HL-60 (cell line): ENCODE measurements at regions not wholly inside any gene's neighbourhood (a gene's known extent, or its start where the extent isn't known, plus 50 kb on each side); places are given as distances from the start of the nearest gene placed in this dataset.

Experiments
- DNase-seq, 2 experiments: peaks; one replicate each; pipeline ENCODE4 v3.0.0-alpha.2; 2010 to 2020; ENCODE audit warnings: low read depth in 1 of 2, low spot score in 1 of 2
- H3K27ac ChIP-seq: fragments of 250-450 bp; sonication (Bioruptor Pico); replicated peaks from 2 replicates; pipeline ENCODE4 v1.5.1; 2020; ENCODE audit warnings: mild to moderate bottlenecking, moderate library complexity
- H3K27me3 ChIP-seq: fragments of 250-450 bp; sonication (Bioruptor Pico); 2 replicates; pipeline ENCODE4 v1.5.1; 2021; ENCODE audit warnings: mild to moderate bottlenecking, moderate library complexity; ENCODE audit not compliant: insufficient read depth, poor library complexity, severe bottlenecking
- H3K4me3 ChIP-seq: replicated peaks from 2 replicates; pipeline ENCODE4 v1.5.1; 2011; ENCODE audit warnings: mild to moderate bottlenecking, control low read depth, low read length; ENCODE audit not compliant: insufficient read depth
- CTCF ChIP-seq: IDR thresholded peaks from one replicate; pipeline ENCODE4 v1.5.1; 2011; ENCODE audit warnings: low read length, control low read depth, inconsistent platforms; ENCODE audit not compliant: insufficient read depth
- GABPA ChIP-seq: IDR thresholded peaks from 2 replicates; pipeline ENCODE4 v1.6.1; 2012; ENCODE audit warnings: low read depth
- POLR2AphosphoS5 ChIP-seq: IDR thresholded peaks from 2 replicates; pipeline ENCODE4 v1.6.1; 2012; ENCODE audit warnings: low read depth
- REST ChIP-seq: IDR thresholded peaks from 2 replicates; pipeline ENCODE4 v1.6.1; 2012; ENCODE audit warnings: low read depth; ENCODE audit not compliant: insufficient replicate concordance
- SPI1 ChIP-seq: IDR thresholded peaks from 2 replicates; pipeline ENCODE4 v1.6.1; 2012; ENCODE audit warnings: low read depth, mild to moderate bottlenecking, borderline replicate concordance

GRCh38 chr3:20256144-20256543, 70.1 kb upstream of the SGO1 start:
- TF ChIP-seq CTCF (no peak), REST (no peak), SPI1 (no peak), POLR2AphosphoS5 (no peak), GABPA (no peak)
- DNase-seq, result no peak
- no peak overlapping the region for H3K4me3 ChIP-seq

DNA sequence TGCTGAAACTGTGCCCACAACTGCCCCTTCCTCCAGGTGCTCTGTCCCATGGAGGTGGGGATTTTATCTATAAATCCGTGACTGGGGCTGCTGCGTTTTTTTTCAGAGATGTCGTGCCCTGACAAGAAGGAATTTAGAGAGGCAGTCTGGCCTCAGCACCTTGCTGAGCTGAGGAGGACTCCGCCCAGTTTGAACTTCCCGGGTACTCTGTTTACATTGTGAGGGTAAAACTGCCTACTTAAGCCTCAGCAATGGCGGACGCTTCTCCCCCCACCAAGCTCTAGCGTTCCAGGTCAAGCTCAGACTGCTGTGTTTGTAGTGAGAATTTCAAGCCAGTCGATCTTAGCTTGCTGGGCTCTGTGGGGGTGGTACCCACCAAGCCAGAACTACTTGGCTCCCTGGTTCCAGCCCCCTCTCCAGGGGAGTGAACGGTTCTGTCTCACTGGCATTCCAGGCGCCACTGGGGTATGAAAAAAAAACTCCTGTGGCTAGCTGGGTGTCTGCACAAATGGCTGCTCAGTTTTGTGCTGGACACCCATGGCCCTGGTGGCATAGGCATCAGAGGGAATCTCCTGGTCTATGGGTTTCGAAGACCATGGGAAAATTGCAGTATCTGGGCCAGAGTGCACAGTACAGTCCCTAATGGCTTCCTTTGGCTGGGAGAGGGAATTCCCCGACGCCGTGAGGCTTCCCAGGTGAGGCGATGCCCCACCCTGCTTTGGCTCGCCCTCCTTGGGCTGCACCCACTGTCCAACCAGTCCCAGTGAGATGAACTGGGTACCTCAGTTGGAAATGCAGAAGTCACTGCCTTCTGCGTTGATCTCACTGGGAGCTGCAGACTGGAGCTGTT, 68.5 kb upstream of the SGO1 start:
- Histone ChIP-seq H3K27me3 (no peaks in the 10 kb centered on the region), H3K27ac (no peak overlapping the region), H3K4me3 (no peak overlapping the region)
- no peak for DNase-seq
- TF ChIP-seq POLR2AphosphoS5, result no peak
- no peak for TF ChIP-seq CTCF
- TF ChIP-seq SPI1, result no peak
- TF ChIP-seq GABPA, result no peak
- no peak for TF ChIP-seq REST

More at GRCh38 chr3:20256144-20256543, 70.1 kb upstream of the SGO1 start:
- H3K27me3 ChIP-seq, result no peaks in the 10 kb centered on the region
- H3K27ac ChIP-seq, result no peak overlapping the region

DNA sequence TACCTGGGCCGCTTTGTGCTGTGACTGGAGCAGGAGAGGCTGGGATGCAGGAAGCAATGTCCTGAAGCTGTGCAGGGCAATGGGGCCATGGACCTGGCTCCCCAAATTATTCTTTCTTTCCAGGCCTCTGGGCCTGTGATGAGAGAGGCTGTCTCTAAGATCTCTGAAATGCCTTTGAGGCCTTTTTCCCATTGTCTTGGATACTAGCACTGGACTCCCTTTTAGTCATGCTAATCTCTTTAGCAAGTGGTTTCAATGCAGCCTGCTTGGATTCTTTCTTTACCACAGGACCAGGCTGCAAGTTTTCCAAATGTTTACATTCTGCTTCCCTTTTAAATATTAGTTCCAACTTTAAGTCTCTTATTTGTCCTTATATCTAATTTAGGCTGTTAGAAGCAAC, 64.8 kb upstream of the SGO1 start:
- Histone ChIP-seq H3K27ac (no peak overlapping the region), H3K4me3 (no peak overlapping the region), H3K27me3 (no peaks in the 10 kb centered on the region)
- TF ChIP-seq REST (no peak), GABPA (no peak), POLR2AphosphoS5 (no peak), CTCF (no peak), SPI1 (no peak)
- DNase-seq, result no peak
